HepG2 (cell line): ENCODE measurements at regions not wholly inside any gene's neighbourhood (a gene's known extent, or its start where the extent isn't known, plus 50 kb on each side); places are given as distances from the start of the nearest gene placed in this dataset.

Experiments
- ATAC-seq: fragments of 200-7000 bp; cut with Tn5 transposase; 3 replicates; pipeline ENCODE4 v1.9.1; 2020; ENCODE audit warnings: mild to moderate bottlenecking, moderate library complexity
- BruUV-seq: library from RNA; stranded (reverse); fragments of 400-500 nt; replicated peaks from 2 replicates; lab custom pipeline; 2021; lab: Mats Ljungman, UMichigan
- CTCF ChIA-PET: fragments of 300-600 bp; formaldehyde crosslinking; extraction: SDS; loops from one replicate; lab custom pipeline; 2021; ENCODE audit warnings: low total read pairs, inconsistent platforms, low intra/inter-chr PET ratio; lab: Yijun Ruan, JAX
- POLR2A ChIA-PET: fragments of 350-600 bp; sonication (Branson Sonifier 250); formaldehyde crosslinking; loops from one replicate; lab custom pipeline; 2020; ENCODE audit warnings: antibody characterized with exemption, inconsistent platforms; lab: Yijun Ruan, JAX
- DNase-seq: peaks from one replicate; pipeline ENCODE4 v3.0.0-alpha.2; 2015; ENCODE audit warnings: low spot score
- FAIRE-seq: peaks from 3 replicates; lab custom pipeline; 2011; peaks lifted over from hg19 to GRCh38; lab: Jason Lieb, UNC
- H2AFZ ChIP-seq: one replicate; pipeline ENCODE4 v1.6.1; 2011; ENCODE audit warnings: low read length, inconsistent platforms
- H3K27ac ChIP-seq: fragments of 300-600 bp; 3 replicates; pipeline ENCODE4 v1.8.0; 2011; ENCODE audit warnings: mixed run types, mild to moderate bottlenecking, mixed read lengths, low read length, inconsistent platforms; ENCODE audit not compliant: insufficient read depth; ENCODE audit errors: extremely low read length
- H3K27me3 ChIP-seq, 2 experiments: fragments of 200-600 bp in 1 of 2; 2 replicates in 1 of 2; 3 replicates in 1 of 2; pipeline versions ENCODE4 v1.6.0 to v1.8.0; 2011; ENCODE audit warnings: low read length in 2 of 2, mild to moderate bottlenecking in 2 of 2, moderate library complexity in 2 of 2, inconsistent platforms in 1 of 2; ENCODE audit not compliant: insufficient read depth in 2 of 2, control insufficient read depth in 1 of 2
- H3K36me3 ChIP-seq, 2 experiments: fragments of 200-600 bp in 1 of 2; replicated peaks in 1 of 2; 2 replicates in 1 of 2; 3 replicates in 1 of 2; pipeline versions ENCODE4 v1.5.1 to v1.8.0; 2011; ENCODE audit warnings: low read length in 2 of 2, inconsistent platforms in 1 of 2; ENCODE audit not compliant: insufficient read depth in 2 of 2, control insufficient read depth in 1 of 2
- H3K4me1 ChIP-seq: 2 replicates; pipeline ENCODE4 v1.5.1; 2012; ENCODE audit warnings: low read length, inconsistent platforms; ENCODE audit not compliant: insufficient read depth
- H3K4me2 ChIP-seq: 2 replicates; pipeline ENCODE4 v1.6.0; 2011; ENCODE audit warnings: low read depth, low read length, inconsistent platforms
- H3K4me3 ChIP-seq, 3 experiments: fragments of 200-600 bp in 1 of 3; sonication (generic), shearing (Covaris generic) in 1 of 3; replicated peaks in 1 of 3; 2 replicates each; pipeline ENCODE4 v1.5.1; 2011 to 2016; ENCODE audit warnings: low read length in 3 of 3, inconsistent platforms in 2 of 3, low read depth in 2 of 3, mild to moderate bottlenecking in 2 of 3, control low read depth in 1 of 3, mixed read lengths in 1 of 3; ENCODE audit not compliant: insufficient read depth in 1 of 3
- H3K79me2 ChIP-seq: one replicate; pipeline ENCODE4 v1.6.1; 2011; ENCODE audit warnings: low read length, inconsistent platforms; ENCODE audit not compliant: insufficient read depth
- H3K9ac ChIP-seq: 2 replicates; pipeline ENCODE4 v1.6.0; 2011; ENCODE audit warnings: mild to moderate bottlenecking, low read depth, low read length, inconsistent platforms; ENCODE audit not compliant: insufficient read depth
- H3K9me3 ChIP-seq: 2 replicates; pipeline ENCODE4 v1.5.1; 2012; ENCODE audit warnings: mild to moderate bottlenecking, low read length
- H4K20me1 ChIP-seq: 2 replicates; pipeline ENCODE4 v1.6.0; 2011; ENCODE audit warnings: inconsistent platforms, mild to moderate bottlenecking, low read length, moderate library complexity; ENCODE audit not compliant: insufficient read depth
- ATRX ChIP-seq: sonication (generic); formaldehyde crosslinking; IDR thresholded peaks from 2 replicates; pipeline ENCODE4 v1.4.0; 2020; ENCODE audit warnings: missing genetic modification reagents, borderline replicate concordance
- GFI1 ChIP-seq: sonication (generic); formaldehyde crosslinking; IDR thresholded peaks from 2 replicates; pipeline ENCODE4 v1.5.0; 2020; ENCODE audit warnings: missing genetic modification reagents, mild to moderate bottlenecking, borderline replicate concordance
- IRX3 ChIP-seq: sonication (generic); formaldehyde crosslinking; IDR thresholded peaks from 2 replicates; pipeline ENCODE4 v1.8.1; 2023; ENCODE audit warnings: mild to moderate bottlenecking, low read depth, missing genetic modification reagents, borderline replicate concordance
- KLF11 ChIP-seq: IDR thresholded peaks from 2 replicates; pipeline ENCODE4 v1.6.1; 2016; ENCODE audit warnings: missing compliant biosample characterization
- NCOR1 ChIP-seq: fragments of 200-600 bp; sonication (generic); IDR thresholded peaks from 2 replicates; pipeline ENCODE4 v1.7.0; 2017; ENCODE audit warnings: antibody characterized with exemption, low read length, borderline replicate concordance
- SMARCC2 ChIP-seq: fragments of 450-650 bp; IDR thresholded peaks from 2 replicates; pipeline ENCODE4 v1.6.1; 2017; ENCODE audit warnings: antibody characterized with exemption, mild to moderate bottlenecking
- ZFP36L1 ChIP-seq: sonication (generic); formaldehyde crosslinking; IDR thresholded peaks from 2 replicates; pipeline ENCODE4 v1.8.0; 2022; ENCODE audit warnings: mild to moderate bottlenecking, missing genetic modification reagents, moderate library complexity
- ZNF432 ChIP-seq: sonication (generic); formaldehyde crosslinking; IDR thresholded peaks from 2 replicates; pipeline ENCODE4 v1.5.0; 2020; ENCODE audit warnings: missing genetic modification reagents, mild to moderate bottlenecking, borderline replicate concordance
- ZNF460 ChIP-seq: sonication (generic); formaldehyde crosslinking; IDR thresholded peaks from 2 replicates; pipeline ENCODE4 v1.5.1; 2020; ENCODE audit warnings: missing genetic modification reagents, mild to moderate bottlenecking, borderline replicate concordance
- ZNF484 ChIP-seq: sonication (generic); formaldehyde crosslinking; IDR thresholded peaks from 2 replicates; pipeline ENCODE4 v1.5.1; 2020; ENCODE audit warnings: mild to moderate bottlenecking, low read depth, missing genetic modification reagents, borderline replicate concordance
- ZNF749 ChIP-seq: sonication (generic); formaldehyde crosslinking; IDR thresholded peaks from 2 replicates; pipeline ENCODE4 v1.8.0; 2022; ENCODE audit warnings: mild to moderate bottlenecking, missing genetic modification reagents, moderate library complexity, borderline replicate concordance
- ZNF788 ChIP-seq: sonication (generic); formaldehyde crosslinking; IDR thresholded peaks from 2 replicates; pipeline ENCODE4 v1.5.0; 2020; ENCODE audit warnings: mild to moderate bottlenecking, missing genetic modification reagents, borderline replicate concordance
- WGBS: methylation state at CpG from one replicate; pipeline ENCODE4 v1.1.6; 2017; ENCODE audit warnings: low lambda C conversion rate; 5-methylcytosine and 5-hydroxymethylcytosine counted together
- in situ Hi-C: cut with HindIII; loops from 2 replicates; pipeline ENCODE4 v1.10.0; 2017; ENCODE audit warnings: low pct_unique_long_range_greater_than_20kb; ENCODE audit not compliant: extremely low pct_ligation_motif_present
- intact Hi-C: fragments of 100-400 bp; cut with micrococcal nuclease; formaldehyde crosslinking; loops from one replicate; pipeline ENCODE4 v1.10.0; 2022; ENCODE audit not compliant: unreplicated experiment
- TF ChIP-seq, protein P1 (sequence below): sonication (generic); formaldehyde crosslinking; IDR thresholded peaks from 2 replicates; pipeline ENCODE4 v1.8.0; 2022; ENCODE audit warnings: mild to moderate bottlenecking, missing genetic modification reagents, moderate library complexity
- TF ChIP-seq, protein P2 (sequence below): sonication (generic); formaldehyde crosslinking; IDR thresholded peaks from 2 replicates; pipeline ENCODE4 v1.5.1; 2020; ENCODE audit warnings: mild to moderate bottlenecking, missing genetic modification reagents, moderate library complexity
- TF ChIP-seq, protein P3 (sequence below): sonication (generic); formaldehyde crosslinking; IDR thresholded peaks from 2 replicates; pipeline ENCODE4 v1.9.0; 2022; ENCODE audit warnings: low read depth, missing genetic modification reagents
- TF ChIP-seq, protein P4 (sequence below): IDR thresholded peaks from 2 replicates; pipeline ENCODE4 v1.6.1; 2016; ENCODE audit warnings: missing biosample characterization, missing genetic modification reagents, low read depth
- TF ChIP-seq, protein P5 (sequence below): sonication (generic); formaldehyde crosslinking; IDR thresholded peaks from 2 replicates; pipeline ENCODE4 v1.9.0; 2021; ENCODE audit warnings: missing genetic modification reagents, mild to moderate bottlenecking, borderline replicate concordance

DNA sequence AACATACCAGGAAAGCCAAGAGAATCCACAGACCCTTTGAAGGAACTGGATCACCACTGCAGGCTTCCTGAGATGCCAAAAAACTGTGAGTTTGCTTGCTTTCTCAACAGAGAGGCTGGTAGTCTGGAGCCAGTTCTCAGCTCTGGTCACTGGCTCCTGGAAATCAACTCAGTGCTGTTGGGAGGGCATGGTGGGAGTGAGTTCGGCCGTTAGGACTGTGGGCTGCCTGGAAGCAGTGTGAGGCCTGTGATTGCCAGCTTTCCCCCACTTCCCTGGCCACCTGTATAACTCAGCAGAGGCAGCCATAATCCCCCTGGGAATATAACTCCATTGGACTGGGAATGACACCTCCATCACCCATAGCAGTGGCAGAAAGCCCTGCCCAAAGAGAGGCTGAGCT lies 122.0 kb upstream of the FSTL5 start:
- Histone ChIP-seq H3K36me3 (no peaks in the 10 kb centered on the region), H3K79me2 (no peaks in the 10 kb centered on the region), H2AFZ (no peak overlapping the region), H3K9me3 (no peaks in the 10 kb centered on the region), H3K4me1 (no peaks in the 10 kb centered on the region), H3K27me3 (no peaks in the 10 kb centered on the region), H3K9ac (no peak overlapping the region), H3K4me3 (no peak overlapping the region), H3K4me2 (no peak overlapping the region), H4K20me1 (no peaks in the 10 kb centered on the region), H3K27ac (no peak overlapping the region)
- 0% methylated on average over 1 of the region's 2 CpGs for WGBS
- no TSS peak for BruUV-seq
- TF ChIP-seq IRX3 (CRISPR knock-in tag) (no peak), GFI1 (CRISPR knock-in tag) (no peak), ZNF460 (CRISPR knock-in tag) (no peak), SMARCC2 (no peak), ZNF749 (no peak), KLF11 (CRISPR knock-in tag) (no peak), ZFP36L1 (CRISPR knock-in tag) (no peak), ZNF484 (CRISPR knock-in tag) (no peak), ATRX (CRISPR knock-in tag) (no peak), ZNF432 (no peak), NCOR1 (no peak), ZNF788 (CRISPR knock-in tag) (no peak)
- TF ChIP-seq, protein P1, sequence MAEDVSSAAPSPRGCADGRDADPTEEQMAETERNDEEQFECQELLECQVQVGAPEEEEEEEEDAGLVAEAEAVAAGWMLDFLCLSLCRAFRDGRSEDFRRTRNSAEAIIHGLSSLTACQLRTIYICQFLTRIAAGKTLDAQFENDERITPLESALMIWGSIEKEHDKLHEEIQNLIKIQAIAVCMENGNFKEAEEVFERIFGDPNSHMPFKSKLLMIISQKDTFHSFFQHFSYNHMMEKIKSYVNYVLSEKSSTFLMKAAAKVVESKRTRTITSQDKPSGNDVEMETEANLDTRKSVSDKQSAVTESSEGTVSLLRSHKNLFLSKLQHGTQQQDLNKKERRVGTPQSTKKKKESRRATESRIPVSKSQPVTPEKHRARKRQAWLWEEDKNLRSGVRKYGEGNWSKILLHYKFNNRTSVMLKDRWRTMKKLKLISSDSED (CRISPR knock-in tag), result no peak
- TF ChIP-seq, protein P2, sequence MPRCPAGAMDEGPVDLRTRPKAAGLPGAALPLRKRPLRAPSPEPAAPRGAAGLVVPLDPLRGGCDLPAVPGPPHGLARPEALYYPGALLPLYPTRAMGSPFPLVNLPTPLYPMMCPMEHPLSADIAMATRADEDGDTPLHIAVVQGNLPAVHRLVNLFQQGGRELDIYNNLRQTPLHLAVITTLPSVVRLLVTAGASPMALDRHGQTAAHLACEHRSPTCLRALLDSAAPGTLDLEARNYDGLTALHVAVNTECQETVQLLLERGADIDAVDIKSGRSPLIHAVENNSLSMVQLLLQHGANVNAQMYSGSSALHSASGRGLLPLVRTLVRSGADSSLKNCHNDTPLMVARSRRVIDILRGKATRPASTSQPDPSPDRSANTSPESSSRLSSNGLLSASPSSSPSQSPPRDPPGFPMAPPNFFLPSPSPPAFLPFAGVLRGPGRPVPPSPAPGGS (CRISPR knock-in tag), result no peak
- TF ChIP-seq, protein P3, sequence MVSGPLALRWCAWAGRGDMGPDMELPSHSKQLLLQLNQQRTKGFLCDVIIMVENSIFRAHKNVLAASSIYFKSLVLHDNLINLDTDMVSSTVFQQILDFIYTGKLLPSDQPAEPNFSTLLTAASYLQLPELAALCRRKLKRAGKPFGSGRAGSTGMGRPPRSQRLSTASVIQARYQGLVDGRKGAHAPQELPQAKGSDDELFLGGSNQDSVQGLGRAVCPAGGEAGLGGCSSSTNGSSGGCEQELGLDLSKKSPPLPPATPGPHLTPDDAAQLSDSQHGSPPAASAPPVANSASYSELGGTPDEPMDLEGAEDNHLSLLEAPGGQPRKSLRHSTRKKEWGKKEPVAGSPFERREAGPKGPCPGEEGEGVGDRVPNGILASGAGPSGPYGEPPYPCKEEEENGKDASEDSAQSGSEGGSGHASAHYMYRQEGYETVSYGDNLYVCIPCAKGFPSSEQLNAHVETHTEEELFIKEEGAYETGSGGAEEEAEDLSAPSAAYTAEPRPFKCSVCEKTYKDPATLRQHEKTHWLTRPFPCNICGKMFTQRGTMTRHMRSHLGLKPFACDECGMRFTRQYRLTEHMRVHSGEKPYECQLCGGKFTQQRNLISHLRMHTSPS (CRISPR knock-in tag), result no peak
- TF ChIP-seq, protein P4, sequence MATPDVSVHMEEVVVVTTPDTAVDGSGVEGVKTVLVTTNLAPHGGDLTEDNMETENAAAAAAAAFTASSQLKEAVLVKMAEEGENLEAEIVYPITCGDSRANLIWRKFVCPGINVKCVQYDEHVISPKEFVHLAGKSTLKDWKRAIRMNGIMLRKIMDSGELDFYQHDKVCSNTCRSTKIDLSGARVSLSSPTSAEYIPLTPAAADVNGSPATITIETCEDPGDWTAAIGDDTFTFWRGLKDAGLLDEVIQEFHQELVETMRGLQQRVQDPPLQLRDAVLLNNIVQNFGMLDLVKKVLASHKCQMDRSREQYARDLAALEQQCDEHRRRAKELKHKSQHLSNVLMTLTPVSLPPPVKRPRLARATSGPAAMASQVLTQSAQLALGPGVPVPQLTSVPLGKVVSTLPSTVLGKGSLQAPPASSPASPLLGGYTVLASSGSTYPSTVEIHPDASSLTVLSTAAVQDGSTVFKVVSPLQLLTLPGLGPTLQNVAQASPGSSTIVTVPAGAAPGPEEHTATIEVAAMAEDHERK (CRISPR knock-in tag), result no peak
- TF ChIP-seq, protein P5, sequence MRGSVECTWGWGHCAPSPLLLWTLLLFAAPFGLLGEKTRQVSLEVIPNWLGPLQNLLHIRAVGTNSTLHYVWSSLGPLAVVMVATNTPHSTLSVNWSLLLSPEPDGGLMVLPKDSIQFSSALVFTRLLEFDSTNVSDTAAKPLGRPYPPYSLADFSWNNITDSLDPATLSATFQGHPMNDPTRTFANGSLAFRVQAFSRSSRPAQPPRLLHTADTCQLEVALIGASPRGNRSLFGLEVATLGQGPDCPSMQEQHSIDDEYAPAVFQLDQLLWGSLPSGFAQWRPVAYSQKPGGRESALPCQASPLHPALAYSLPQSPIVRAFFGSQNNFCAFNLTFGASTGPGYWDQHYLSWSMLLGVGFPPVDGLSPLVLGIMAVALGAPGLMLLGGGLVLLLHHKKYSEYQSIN, result no peak
- intact Hi-C loops, result no loop called here
- in situ Hi-C loops, result no loop called here
- DNase-seq (no peak), FAIRE-seq (no peak), ATAC-seq (no peak)
- CTCF ChIA-PET, result no interaction called here
- POLR2A ChIA-PET, result no interaction called here
